ENCODE measurements at regions not wholly inside any gene's neighbourhood (a gene's known extent, or its start where the extent isn't known, plus 50 kb on each side); places are given as distances from the start of the nearest gene placed in this dataset.

DNA sequence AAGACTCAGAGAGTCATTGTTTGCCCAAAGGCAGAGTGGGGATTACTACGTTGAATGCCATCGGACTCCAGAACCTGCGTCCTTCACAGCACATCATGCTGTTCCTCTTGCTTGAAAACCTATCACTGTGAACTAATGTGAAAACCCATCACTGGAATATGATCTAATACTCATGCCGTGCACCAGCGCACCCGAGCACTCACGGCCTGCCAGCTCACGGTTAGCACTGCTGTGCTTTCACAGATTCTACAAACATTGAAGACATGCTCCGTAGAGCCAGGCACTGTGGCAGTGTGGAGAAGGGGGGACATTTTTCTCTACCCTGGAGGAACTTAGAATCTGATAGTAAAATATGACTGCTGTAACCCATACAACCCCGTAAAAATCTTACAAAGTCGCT lies 350.4 kb downstream of the C16orf95 start:
- no peak for TF ChIP-seq EZH2 (IDR thresholded peaks at IDR 0.05; ENCODE audit: borderline replicate concordance, low read depth, low read length, poor library complexity, severe bottlenecking)
- TF ChIP-seq, protein P1, sequence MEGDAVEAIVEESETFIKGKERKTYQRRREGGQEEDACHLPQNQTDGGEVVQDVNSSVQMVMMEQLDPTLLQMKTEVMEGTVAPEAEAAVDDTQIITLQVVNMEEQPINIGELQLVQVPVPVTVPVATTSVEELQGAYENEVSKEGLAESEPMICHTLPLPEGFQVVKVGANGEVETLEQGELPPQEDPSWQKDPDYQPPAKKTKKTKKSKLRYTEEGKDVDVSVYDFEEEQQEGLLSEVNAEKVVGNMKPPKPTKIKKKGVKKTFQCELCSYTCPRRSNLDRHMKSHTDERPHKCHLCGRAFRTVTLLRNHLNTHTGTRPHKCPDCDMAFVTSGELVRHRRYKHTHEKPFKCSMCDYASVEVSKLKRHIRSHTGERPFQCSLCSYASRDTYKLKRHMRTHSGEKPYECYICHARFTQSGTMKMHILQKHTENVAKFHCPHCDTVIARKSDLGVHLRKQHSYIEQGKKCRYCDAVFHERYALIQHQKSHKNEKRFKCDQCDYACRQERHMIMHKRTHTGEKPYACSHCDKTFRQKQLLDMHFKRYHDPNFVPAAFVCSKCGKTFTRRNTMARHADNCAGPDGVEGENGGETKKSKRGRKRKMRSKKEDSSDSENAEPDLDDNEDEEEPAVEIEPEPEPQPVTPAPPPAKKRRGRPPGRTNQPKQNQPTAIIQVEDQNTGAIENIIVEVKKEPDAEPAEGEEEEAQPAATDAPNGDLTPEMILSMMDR (conservative IDR thresholded peaks at IDR 0.05; ENCODE audit: low read depth, low read length) = no peak
- Histone ChIP-seq H3K27me3 (replicated peaks; ENCODE audit: insufficient read depth, low read depth, low read length, poor library complexity) (no peaks in the 10 kb centered on the region), H3K4me3 (ENCODE audit: low read depth, low read length, poor library complexity, severe bottlenecking) (no peak overlapping the region), H3K36me3 (ENCODE audit: insufficient read depth, low read length, poor library complexity, severe bottlenecking) (no peaks in the 10 kb centered on the region), H3K9me3 (ENCODE audit: low read depth, low read length, poor library complexity, severe bottlenecking) (no peaks in the 10 kb centered on the region), H3K4me1 (ENCODE audit: insufficient read depth, low read length, poor library complexity, severe bottlenecking) (no peaks in the 10 kb centered on the region), H3K27ac (ENCODE audit: low read depth, low read length, poor library complexity, severe bottlenecking) (no peak overlapping the region)
- intact Hi-C loops (cut with micrococcal nuclease; ENCODE audit: unreplicated experiment) = no loop called here
- POLR2A ChIA-PET (ENCODE audit: low non-redundant PET) = no interaction called here
- DNase-seq (ENCODE audit: low spot score) = no peak
- CTCF ChIA-PET = no interaction called here
- no TSS peak for BruUV-seq (replicated peaks)

DNA sequence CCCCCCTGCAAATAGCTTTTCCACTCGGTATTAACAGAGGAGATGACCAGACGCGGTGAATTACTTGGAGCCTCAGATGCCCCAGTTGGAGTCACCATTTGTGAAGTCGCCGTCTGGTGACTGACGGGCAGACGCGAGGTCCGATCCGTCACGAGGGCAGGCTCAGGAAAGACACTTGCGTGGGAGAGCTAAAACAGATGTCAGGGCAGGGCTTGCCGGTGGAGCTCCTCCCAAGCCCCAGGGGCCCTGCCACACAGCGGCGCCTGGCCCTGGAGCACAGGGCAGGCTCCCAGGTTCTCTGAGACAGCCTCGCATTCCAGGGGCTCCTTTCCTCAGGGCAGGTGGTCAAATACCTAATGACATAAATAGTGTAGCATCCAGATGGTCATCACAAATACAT lies 348.3 kb downstream of the C16orf95 start:
- BruUV-seq (replicated peaks) = no TSS peak
- CTCF ChIA-PET = no interaction called here
- H3K27me3 ChIP-seq (replicated peaks; ENCODE audit: insufficient read depth, low read depth, low read length, poor library complexity) = no peaks in the 10 kb centered on the region
- intact Hi-C loops (cut with micrococcal nuclease; ENCODE audit: unreplicated experiment) = no loop called here
- H3K4me1 ChIP-seq (ENCODE audit: insufficient read depth, low read length, poor library complexity, severe bottlenecking) = no peaks in the 10 kb centered on the region
- POLR2A ChIA-PET (ENCODE audit: low non-redundant PET) = no interaction called here
- no peaks in the 10 kb centered on the region for H3K9me3 ChIP-seq (ENCODE audit: low read depth, low read length, poor library complexity, severe bottlenecking)
- H3K36me3 ChIP-seq (ENCODE audit: insufficient read depth, low read length, poor library complexity, severe bottlenecking) = no peaks in the 10 kb centered on the region
- DNase-seq (ENCODE audit: low spot score) = no peak
- no peak overlapping the region for H3K27ac ChIP-seq (ENCODE audit: low read depth, low read length, poor library complexity, severe bottlenecking)
- TF ChIP-seq EZH2 (IDR thresholded peaks at IDR 0.05; ENCODE audit: borderline replicate concordance, low read depth, low read length, poor library complexity, severe bottlenecking) = no peak
- TF ChIP-seq, protein P1 (conservative IDR thresholded peaks at IDR 0.05; ENCODE audit: low read depth, low read length) = no peak
- H3K4me3 ChIP-seq (ENCODE audit: low read depth, low read length, poor library complexity, severe bottlenecking) = no peak overlapping the region

DNA sequence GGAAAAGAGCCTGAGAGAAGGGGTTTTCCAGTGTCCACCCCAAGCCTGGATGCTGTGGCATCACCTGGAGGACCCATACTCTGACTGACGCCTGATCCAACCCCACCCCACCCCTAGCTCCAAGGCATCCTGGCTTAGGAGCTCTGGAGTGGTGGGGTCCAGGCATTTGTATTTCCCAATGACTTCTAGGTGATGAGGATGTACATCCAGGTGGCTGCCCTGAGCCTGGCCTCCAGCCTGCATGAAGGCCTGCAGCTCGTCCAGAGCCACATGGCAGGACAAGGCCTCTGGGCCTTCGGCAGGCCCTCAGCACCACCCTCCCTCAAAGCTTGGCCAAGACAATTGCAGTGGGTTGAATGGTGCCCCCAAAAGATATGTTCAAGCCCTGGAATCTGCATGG lies 347.5 kb downstream of the C16orf95 start:
- H3K9me3 ChIP-seq (ENCODE audit: low read depth, low read length, poor library complexity, severe bottlenecking) = no peaks in the 10 kb centered on the region
- no TSS peak for BruUV-seq (replicated peaks)
- TF ChIP-seq, protein P1 (conservative IDR thresholded peaks at IDR 0.05; ENCODE audit: low read depth, low read length) = no peak
- intact Hi-C loops (cut with micrococcal nuclease; ENCODE audit: unreplicated experiment) = no loop called here
- ChIA-PET POLR2A (ENCODE audit: low non-redundant PET) (no interaction called here), CTCF (no interaction called here)
- no peaks in the 10 kb centered on the region for H3K4me1 ChIP-seq (ENCODE audit: insufficient read depth, low read length, poor library complexity, severe bottlenecking)
- no peak for DNase-seq (ENCODE audit: low spot score)
- H3K27me3 ChIP-seq (replicated peaks; ENCODE audit: insufficient read depth, low read depth, low read length, poor library complexity) = no peaks in the 10 kb centered on the region
- H3K4me3 ChIP-seq (ENCODE audit: low read depth, low read length, poor library complexity, severe bottlenecking) = no peak overlapping the region
- H3K27ac ChIP-seq (ENCODE audit: low read depth, low read length, poor library complexity, severe bottlenecking) = no peak overlapping the region
- no peaks in the 10 kb centered on the region for H3K36me3 ChIP-seq (ENCODE audit: insufficient read depth, low read length, poor library complexity, severe bottlenecking)
